Activated gamma-delta T cell treated with anti-CD3 and anti-CD28 coated beads, Interleukin-2, amount 50 U/mL, for 16 hours (primary cell): ENCODE measurements at regions not wholly inside any gene's neighbourhood (a gene's known extent, or its start where the extent isn't known, plus 50 kb on each side); places are given as distances from the start of the nearest gene placed in this dataset.

ENCODE experiments used
- DNase-seq: peaks from one replicate; pipeline ENCODE4 v3.0.0-alpha.2; 2020; ENCODE audit warnings: low read depth

- no peak for DNase-seq
These were observed 260.4 kb upstream of the MIR17HG start for GRCh38 chr13:91086936-91087716.

GRCh38 chr13:91097269-91097668, 250.2 kb upstream of the MIR17HG start:
- DNase-seq, result no peak

GRCh38 chr13:91099877-91100276, 247.6 kb upstream of the MIR17HG start:
- no peak for DNase-seq

- no peak for DNase-seq
These were observed 246.5 kb upstream of the MIR17HG start for GRCh38 chr13:91100944-91101343.

GRCh38 chr13:91101381-91101780, 246.1 kb upstream of the MIR17HG start:
- DNase-seq, result no peak

GRCh38 chr13:91105270-91105669, 242.2 kb upstream of the MIR17HG start:
- DNase-seq, result no peak

- DNase-seq, result no peak
These were observed 240.9 kb upstream of the MIR17HG start for GRCh38 chr13:91106565-91106964.

- no peak for DNase-seq
These were observed 239.2 kb upstream of the MIR17HG start for GRCh38 chr13:91108315-91108714.

- DNase-seq, result no peak
These were observed 235.8 kb upstream of the MIR17HG start for GRCh38 chr13:91111476-91112200.

GRCh38 chr13:91112201-91112923, 235.1 kb upstream of the MIR17HG start:
- DNase-seq, result no peak

- DNase-seq, result no peak
These were observed 234.6 kb upstream of the MIR17HG start for GRCh38 chr13:91112924-91113277.

- no peak for DNase-seq
These were observed 231.7 kb upstream of the MIR17HG start for GRCh38 chr13:91115776-91116175.

GRCh38 chr13:91117351-91117750, 230.1 kb upstream of the MIR17HG start:
- DNase-seq, result no peak

GRCh38 chr13:91119643-91120042, 227.8 kb upstream of the MIR17HG start:
- DNase-seq, result no peak

- no peak for DNase-seq
These were observed 224.7 kb upstream of the MIR17HG start for GRCh38 chr13:91122766-91123165.

- DNase-seq, result no peak
These were observed 223.9 kb upstream of the MIR17HG start for GRCh38 chr13:91123456-91124127.

- DNase-seq, result no peak
These were observed 220.7 kb upstream of the MIR17HG start for GRCh38 chr13:91126806-91127205.

- DNase-seq, result no peak
These were observed 219.5 kb upstream of the MIR17HG start for GRCh38 chr13:91127995-91128394.

- DNase-seq, result no peak
These were observed 215.1 kb upstream of the MIR17HG start for GRCh38 chr13:91132381-91132780.

GRCh38 chr13:91132786-91133185, 214.7 kb upstream of the MIR17HG start:
- DNase-seq, result no peak

- DNase-seq, result no peak
These were observed 213.3 kb upstream of the MIR17HG start for GRCh38 chr13:91133941-91134802.
